ENCODE measurements at regions not wholly inside any gene's neighbourhood (a gene's known extent, or its start where the extent isn't known, plus 50 kb on each side); places are given as distances from the start of the nearest gene placed in this dataset.

DNA sequence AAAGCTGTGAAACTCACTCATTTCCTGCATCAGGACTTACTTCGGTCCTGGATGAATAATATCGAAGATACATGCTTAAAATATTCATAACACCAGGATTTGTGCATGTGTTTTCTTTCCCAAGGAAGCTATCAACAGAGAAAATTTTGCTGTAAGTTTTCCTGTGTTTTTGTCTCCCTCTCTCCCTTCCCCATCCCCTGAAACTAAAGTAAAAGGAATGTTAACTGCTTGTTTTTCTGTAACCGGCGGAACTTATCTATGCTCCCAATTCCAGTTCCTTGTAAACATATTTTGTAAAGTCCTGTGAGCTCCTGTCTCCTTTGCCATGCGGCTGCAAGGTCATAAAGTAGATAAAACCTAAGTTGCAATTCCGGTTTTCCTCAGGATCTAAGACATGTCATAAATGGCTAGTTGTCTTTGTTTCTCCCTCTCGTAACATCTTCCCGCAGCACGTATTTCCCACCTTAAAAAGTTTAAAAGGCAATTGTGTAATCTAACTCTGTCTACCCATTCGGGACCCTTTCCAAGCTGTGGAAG is 79.0 kb upstream of the POM121L12 start:
- no peak overlapping the region for H4K8ac ChIP-seq (ENCODE audit: extremely low read depth, insufficient read depth, low read length)
- H2AFZ ChIP-seq (ENCODE audit: low read length) = peak overlapping the region; percentile 93; the same call in 1 of the 2 replicates
- H3K4me1 ChIP-seq (replicated peaks in 1 of 4; ENCODE audit: control insufficient read depth in 3 of 4, insufficient read depth in 4 of 4, low read length in 3 of 4) = peaks cover 0 to 10% (median 5%) of the 10 kb centered on the region in 4 experiments; a peak in 5 of 7 replicates
- H4K5ac ChIP-seq (ENCODE audit: insufficient read length, low read depth, low read length) = no peak overlapping the region
- H2BK5ac ChIP-seq (ENCODE audit: low read depth, low read length) = no peak overlapping the region
- H3K14ac ChIP-seq (ENCODE audit: insufficient read length) = no peak overlapping the region
- H3K4me3 ChIP-seq (ENCODE audit: extremely low read depth in 1 of 4, insufficient read depth in 2 of 4, low read depth in 3 of 4, low read length in 4 of 4) = no peak overlapping the region
- H3K56ac ChIP-seq (replicated peaks; ENCODE audit: insufficient read length, low read depth, low read length) = no peak overlapping the region
- TF ChIP-seq CREB1 (IDR thresholded peaks at IDR 0.05) (no peak), KDM4A (IDR thresholded peaks at IDR 0.05; ENCODE audit: low read depth, low read length, severe bottlenecking) (no peak), USF2 (IDR thresholded peaks at IDR 0.05; ENCODE audit: low read length) (no peak), BRCA1 (IDR thresholded peaks at IDR 0.05; ENCODE audit: low read depth, low read length) (no peak), ATF3 (IDR thresholded peaks at IDR 0.05; ENCODE audit: insufficient read depth, low read depth, low read length) (no peak), RBBP5 (IDR thresholded peaks at IDR 0.05; ENCODE audit: borderline replicate concordance, low read depth, low read length) (no peak)
- DNase-seq (ENCODE audit: low read depth in 1 of 2, low spot score in 2 of 2) (no peak), FAIRE-seq (no peak)
- CTCF ChIA-PET (ENCODE audit: partially characterized antibody) = interaction anchor here (1.5 to 1.6 kb wide), 2 partner anchors 17 to 37 kb away, joined by 3 to 4 read pairs; no protein-coding TSS in a partner anchor
- H2BK20ac ChIP-seq (ENCODE audit: low read length) = no peak overlapping the region
- H3K36me3 ChIP-seq (ENCODE audit: control insufficient read depth in 2 of 4, insufficient read depth in 4 of 4, low read length in 3 of 4) = no peaks in the 10 kb centered on the region
- H3K4me2 ChIP-seq (ENCODE audit: insufficient read depth in 1 of 2, low read depth in 2 of 2, low read length in 2 of 2) = no peak overlapping the region
- no peak overlapping the region for H3K4ac ChIP-seq (replicated peaks; ENCODE audit: insufficient read length, low read depth, low read length)
- no peaks in the 10 kb centered on the region for H3K79me2 ChIP-seq (ENCODE audit: control insufficient read depth in 1 of 2, insufficient read depth in 2 of 2, low read length in 2 of 2)
- H2AK5ac ChIP-seq (ENCODE audit: low read depth, low read length) = no peak overlapping the region
- no peak overlapping the region for H3K23ac ChIP-seq (ENCODE audit: insufficient read length)
- H2BK12ac ChIP-seq (ENCODE audit: low read depth, low read length) = no peak overlapping the region; the same call in 1 of the 2 replicates
- no peak overlapping the region for H2BK120ac ChIP-seq (replicated peaks; ENCODE audit: low read depth, low read length)
- H3K23me2 ChIP-seq (ENCODE audit: low read depth, low read length) = no peaks in the 10 kb centered on the region
- H4K20me1 ChIP-seq (replicated peaks in 1 of 2; ENCODE audit: control insufficient read depth in 1 of 2, insufficient read depth in 2 of 2, low read length in 2 of 2) = no peaks in the 10 kb centered on the region
- H3K27ac ChIP-seq (ENCODE audit: low read depth, low read length) = no peak overlapping the region
- H3K27me3 ChIP-seq (replicated peaks in 1 of 4; ENCODE audit: control insufficient read depth in 3 of 4, extremely low read depth in 1 of 4, insufficient read depth in 3 of 4, low read length in 3 of 4) = no peaks in the 10 kb centered on the region
- H3K9ac ChIP-seq (replicated peaks in 1 of 4; ENCODE audit: extremely low read depth in 1 of 4, low read depth in 3 of 4, low read length in 3 of 4) = no peak overlapping the region
- no peak overlapping the region for H4K91ac ChIP-seq (replicated peaks; ENCODE audit: insufficient read length, low read length)
- H2BK15ac ChIP-seq (ENCODE audit: low read length) = no peak overlapping the region
- H3K9me3 ChIP-seq (ENCODE audit: insufficient read depth in 2 of 2, low read depth in 1 of 2, low read length in 1 of 2) = no peaks in the 10 kb centered on the region
- POLR2A ChIA-PET (ENCODE audit: partially characterized antibody) = no interaction called here
- WGBS, 2 experiments (ENCODE audit: extremely low coverage in 1 of 2, insufficient coverage in 1 of 2, insufficient read length in 1 of 2, insufficient replicate concordance in 2 of 2, low coverage in 1 of 2, low lambda C conversion rate in 2 of 2, missing lambda C conversion rate in 1 of 2) = 66% methylated on average over 10 of the region's 10 CpGs; no CpG with 5 or more reads in 1 of the 2 experiments
- peak overlapping the region; percentile 39; the same call in 1 of the 2 replicates for H3K18ac ChIP-seq (ENCODE audit: extremely low read depth, low read length)
- no peaks in the 10 kb centered on the region for H3K79me1 ChIP-seq (ENCODE audit: low read depth, low read length)

All from H1 (cell line).